ENCODE measurements at regions not wholly inside any gene's neighbourhood (a gene's known extent, or its start where the extent isn't known, plus 50 kb on each side); places are given as distances from the start of the nearest gene placed in this dataset.
A peak's percentile ranks its signal among the peaks of the same experiment; 100 is the strongest.

- intact Hi-C loops (cut with DNase I) = loop anchor here in 2 of 10 donors (10.0 kb wide), 1 partner anchor 354 kb away; the partner anchor contains the start of gene ENC1 (in 2 of the 2)
- no peak overlapping the region for H3K4me3 ChIP-seq
- TF ChIP-seq CTCF (IDR thresholded peaks at IDR 0.05) = peak in 1 of 12 donors; percentile 7
- no peak for TF ChIP-seq POLR2A (IDR thresholded peaks at IDR 0.05)
- H3K27ac ChIP-seq = no peak overlapping the region
- 46 to 62% (median 55%) methylated on average over 1 of the region's 1 CpG for WGBS, 4 donors
- H3K27me3 ChIP-seq = no peaks in the 10 kb centered on the region
- peaks cover 0 to 29% (median 6%) of the 10 kb centered on the region in 12 donors for H3K4me1 ChIP-seq
- ATAC-seq (no peak), DNase-seq (no peak)
- no peaks in the 10 kb centered on the region for H3K36me3 ChIP-seq
- H3K9me3 ChIP-seq = no peaks in the 10 kb centered on the region
Measured at GRCh38 chr5:74290634-74291241, 349.8 kb downstream of the ENC1 start.

GRCh38 chr5:74289691-74290090 is 350.8 kb downstream of the ENC1 start:
- intact Hi-C loops (cut with DNase I) = loop anchor here in 4 of 10 donors (5.0 to 10.0 kb wide), 2 partner anchors 353 to 355 kb away; partner anchors contain the start of gene ENC1 (in 4 of the 4)
- DNase-seq = no peak
- Histone ChIP-seq H3K4me3 (no peak overlapping the region), H3K9me3 (no peaks in the 10 kb centered on the region), H3K27ac (peak overlapping the region in 8 of 12 donors; percentile 38 to 82 (median 58)), H3K27me3 (no peaks in the 10 kb centered on the region), H3K4me1 (peaks cover 0 to 29% (median 6%) of the 10 kb centered on the region in 12 donors), H3K36me3 (no peaks in the 10 kb centered on the region)
- ATAC-seq = no peak
- no peak for TF ChIP-seq CTCF (IDR thresholded peaks at IDR 0.05)
- TF ChIP-seq POLR2A (IDR thresholded peaks at IDR 0.05) = no peak
- 23 to 51% (median 40%) methylated on average over 1 of the region's 1 CpG for WGBS, 4 donors

GRCh38 chr5:74289238-74289637 is 351.3 kb downstream of the ENC1 start:
- Histone ChIP-seq H3K4me1 (peaks cover 0 to 29% (median 6%) of the 10 kb centered on the region in 12 donors), H3K36me3 (no peaks in the 10 kb centered on the region), H3K27me3 (no peaks in the 10 kb centered on the region), H3K4me3 (no peak overlapping the region), H3K9me3 (no peaks in the 10 kb centered on the region), H3K27ac (peak overlapping the region in 11 of 12 donors; percentile 34 to 82 (median 51))
- TF ChIP-seq POLR2A (IDR thresholded peaks at IDR 0.05) (no peak), CTCF (IDR thresholded peaks at IDR 0.05) (no peak)
- 79 to 85% (median 83%) methylated on average over 4 of the region's 4 CpGs for WGBS, 4 donors
- ATAC-seq (no peak), DNase-seq (no peak)
- intact Hi-C loops (cut with DNase I) = loop anchor here in 2 of 10 donors (5.0 kb wide), 1 partner anchor 353 kb away; the partner anchor contains the start of gene ENC1 (in 2 of the 2)

- H3K4me1 ChIP-seq = peaks cover 0 to 29% (median 4%) of the 10 kb centered on the region in 12 donors
- H3K27ac ChIP-seq = peak overlapping the region; percentile 38 to 82 (median 58)
- H3K36me3 ChIP-seq = no peaks in the 10 kb centered on the region
- intact Hi-C loops (cut with DNase I) = loop anchor here in 2 of 10 donors (5.0 kb wide), 1 partner anchor 354 kb away; the partner anchor contains the start of gene ENC1 (in 2 of the 2)
- TF ChIP-seq POLR2A (IDR thresholded peaks at IDR 0.05) (no peak), CTCF (IDR thresholded peaks at IDR 0.05) (no peak)
- H3K9me3 ChIP-seq = no peaks in the 10 kb centered on the region
- ATAC-seq (peak; percentile 25 to 88 (median 64)), DNase-seq (peak in 1 of 5 donors; percentile 42)
- no peak overlapping the region for H3K4me3 ChIP-seq
- 47 to 60% (median 52%) methylated on average over 3 of the region's 3 CpGs for WGBS, 4 donors
- H3K27me3 ChIP-seq = no peaks in the 10 kb centered on the region
Measured at GRCh38 chr5:74288448-74289108, 351.9 kb downstream of the ENC1 start.
